ENCODE measurements at regions not wholly inside any gene's neighbourhood (a gene's known extent, or its start where the extent isn't known, plus 50 kb on each side); places are given as distances from the start of the nearest gene placed in this dataset.

DNA sequence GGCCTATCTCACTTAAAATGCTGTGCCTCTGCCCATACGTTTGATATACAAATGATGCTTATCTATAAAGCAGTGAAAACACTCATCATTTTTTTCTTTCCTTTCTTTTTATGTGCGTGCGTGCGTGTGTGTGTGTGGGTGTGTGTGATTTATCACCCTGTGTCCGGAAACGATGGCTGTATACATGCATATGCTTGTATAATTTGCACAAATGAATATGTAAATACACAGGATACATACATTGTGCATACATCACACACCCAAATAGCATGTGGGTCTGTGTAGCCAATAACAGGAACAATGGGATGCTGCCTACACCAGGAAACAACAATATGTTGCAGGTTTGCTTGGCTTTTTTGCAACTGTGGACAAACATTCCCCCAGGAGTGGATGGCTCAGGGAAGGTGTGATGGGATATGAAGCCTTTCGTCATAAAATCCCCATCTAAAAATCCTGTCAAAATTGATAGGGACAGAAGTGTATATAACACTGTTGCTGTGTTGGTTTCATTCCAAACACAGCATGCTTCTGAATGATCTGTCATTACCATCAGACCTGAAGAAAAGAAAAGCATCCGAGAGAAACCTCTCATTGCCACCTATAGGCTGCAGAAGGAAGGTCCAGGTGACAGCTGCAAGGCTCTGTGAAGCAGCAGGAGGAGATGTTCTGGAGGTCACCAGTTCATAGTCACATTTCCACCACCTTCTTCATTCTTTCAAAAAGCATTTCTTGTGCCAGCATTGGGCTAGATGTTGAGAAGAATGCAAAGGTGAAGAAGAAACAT lies 503.9 kb upstream of the NR2F2 start:
- no peak for ATAC-seq
- TF ChIP-seq CSDC2 (CRISPR knock-in tag; IDR thresholded peaks at IDR 0.05) (no peak), ZNF8 (CRISPR knock-in tag; IDR thresholded peaks at IDR 0.05) (no peak), OSR1 (CRISPR knock-in tag; IDR thresholded peaks at IDR 0.05) (no peak), ZNF565 (CRISPR knock-in tag; conservative IDR thresholded peaks at IDR 0.05; ENCODE audit: low read depth) (no peak), ZFP30 (CRISPR knock-in tag; IDR thresholded peaks at IDR 0.05) (no peak), ZFP3 (CRISPR knock-in tag; IDR thresholded peaks at IDR 0.05) (no peak), TOX (CRISPR knock-in tag; IDR thresholded peaks at IDR 0.05; ENCODE audit: borderline replicate concordance) (no peak), RARB (CRISPR knock-in tag; IDR thresholded peaks at IDR 0.05) (no peak), ZC3H10 (CRISPR knock-in tag; IDR thresholded peaks at IDR 0.05) (no peak), SNAI2 (CRISPR knock-in tag; IDR thresholded peaks at IDR 0.05) (no peak)
- TF ChIP-seq, protein P1, sequence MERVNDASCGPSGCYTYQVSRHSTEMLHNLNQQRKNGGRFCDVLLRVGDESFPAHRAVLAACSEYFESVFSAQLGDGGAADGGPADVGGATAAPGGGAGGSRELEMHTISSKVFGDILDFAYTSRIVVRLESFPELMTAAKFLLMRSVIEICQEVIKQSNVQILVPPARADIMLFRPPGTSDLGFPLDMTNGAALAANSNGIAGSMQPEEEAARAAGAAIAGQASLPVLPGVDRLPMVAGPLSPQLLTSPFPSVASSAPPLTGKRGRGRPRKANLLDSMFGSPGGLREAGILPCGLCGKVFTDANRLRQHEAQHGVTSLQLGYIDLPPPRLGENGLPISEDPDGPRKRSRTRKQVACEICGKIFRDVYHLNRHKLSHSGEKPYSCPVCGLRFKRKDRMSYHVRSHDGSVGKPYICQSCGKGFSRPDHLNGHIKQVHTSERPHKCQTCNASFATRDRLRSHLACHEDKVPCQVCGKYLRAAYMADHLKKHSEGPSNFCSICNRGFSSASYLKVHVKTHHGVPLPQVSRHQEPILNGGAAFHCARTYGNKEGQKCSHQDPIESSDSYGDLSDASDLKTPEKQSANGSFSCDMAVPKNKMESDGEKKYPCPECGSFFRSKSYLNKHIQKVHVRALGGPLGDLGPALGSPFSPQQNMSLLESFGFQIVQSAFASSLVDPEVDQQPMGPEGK (CRISPR knock-in tag; IDR thresholded peaks at IDR 0.05; ENCODE audit: borderline replicate concordance), result no peak
- TF ChIP-seq, protein P2, sequence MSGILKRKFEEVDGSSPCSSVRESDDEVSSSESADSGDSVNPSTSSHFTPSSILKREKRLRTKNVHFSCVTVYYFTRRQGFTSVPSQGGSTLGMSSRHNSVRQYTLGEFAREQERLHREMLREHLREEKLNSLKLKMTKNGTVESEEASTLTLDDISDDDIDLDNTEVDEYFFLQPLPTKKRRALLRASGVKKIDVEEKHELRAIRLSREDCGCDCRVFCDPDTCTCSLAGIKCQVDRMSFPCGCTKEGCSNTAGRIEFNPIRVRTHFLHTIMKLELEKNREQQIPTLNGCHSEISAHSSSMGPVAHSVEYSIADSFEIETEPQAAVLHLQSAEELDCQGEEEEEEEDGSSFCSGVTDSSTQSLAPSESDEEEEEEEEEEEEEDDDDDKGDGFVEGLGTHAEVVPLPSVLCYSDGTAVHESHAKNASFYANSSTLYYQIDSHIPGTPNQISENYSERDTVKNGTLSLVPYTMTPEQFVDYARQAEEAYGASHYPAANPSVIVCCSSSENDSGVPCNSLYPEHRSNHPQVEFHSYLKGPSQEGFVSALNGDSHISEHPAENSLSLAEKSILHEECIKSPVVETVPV (CRISPR knock-in tag; IDR thresholded peaks at IDR 0.05), result no peak
- TF ChIP-seq, protein P3, sequence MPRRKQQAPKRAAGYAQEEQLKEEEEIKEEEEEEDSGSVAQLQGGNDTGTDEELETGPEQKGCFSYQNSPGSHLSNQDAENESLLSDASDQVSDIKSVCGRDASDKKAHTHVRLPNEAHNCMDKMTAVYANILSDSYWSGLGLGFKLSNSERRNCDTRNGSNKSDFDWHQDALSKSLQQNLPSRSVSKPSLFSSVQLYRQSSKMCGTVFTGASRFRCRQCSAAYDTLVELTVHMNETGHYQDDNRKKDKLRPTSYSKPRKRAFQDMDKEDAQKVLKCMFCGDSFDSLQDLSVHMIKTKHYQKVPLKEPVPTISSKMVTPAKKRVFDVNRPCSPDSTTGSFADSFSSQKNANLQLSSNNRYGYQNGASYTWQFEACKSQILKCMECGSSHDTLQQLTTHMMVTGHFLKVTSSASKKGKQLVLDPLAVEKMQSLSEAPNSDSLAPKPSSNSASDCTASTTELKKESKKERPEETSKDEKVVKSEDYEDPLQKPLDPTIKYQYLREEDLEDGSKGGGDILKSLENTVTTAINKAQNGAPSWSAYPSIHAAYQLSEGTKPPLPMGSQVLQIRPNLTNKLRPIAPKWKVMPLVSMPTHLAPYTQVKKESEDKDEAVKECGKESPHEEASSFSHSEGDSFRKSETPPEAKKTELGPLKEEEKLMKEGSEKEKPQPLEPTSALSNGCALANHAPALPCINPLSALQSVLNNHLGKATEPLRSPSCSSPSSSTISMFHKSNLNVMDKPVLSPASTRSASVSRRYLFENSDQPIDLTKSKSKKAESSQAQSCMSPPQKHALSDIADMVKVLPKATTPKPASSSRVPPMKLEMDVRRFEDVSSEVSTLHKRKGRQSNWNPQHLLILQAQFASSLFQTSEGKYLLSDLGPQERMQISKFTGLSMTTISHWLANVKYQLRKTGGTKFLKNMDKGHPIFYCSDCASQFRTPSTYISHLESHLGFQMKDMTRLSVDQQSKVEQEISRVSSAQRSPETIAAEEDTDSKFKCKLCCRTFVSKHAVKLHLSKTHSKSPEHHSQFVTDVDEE (CRISPR knock-in tag; IDR thresholded peaks at IDR 0.05), result no peak

DNA sequence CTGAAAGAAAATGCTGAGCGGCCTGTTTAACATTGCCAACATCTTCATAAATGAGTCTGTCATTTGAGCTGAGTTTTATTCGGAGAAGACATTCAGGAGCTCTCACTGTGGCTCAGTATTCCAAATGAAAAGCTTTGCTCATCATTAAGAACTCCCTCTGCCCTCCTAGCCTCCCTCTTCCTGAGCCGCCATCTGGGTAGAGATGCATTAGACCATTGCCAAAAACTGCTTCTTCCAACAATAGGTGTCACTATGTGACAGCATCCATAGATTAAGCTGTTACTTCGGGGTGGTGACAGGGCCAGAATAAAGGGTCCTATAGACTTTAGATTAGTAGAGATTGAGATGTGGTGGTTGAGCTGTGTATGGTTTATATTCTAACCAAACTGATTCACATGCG lies 501.4 kb upstream of the NR2F2 start:
- no peak for ATAC-seq

DNA sequence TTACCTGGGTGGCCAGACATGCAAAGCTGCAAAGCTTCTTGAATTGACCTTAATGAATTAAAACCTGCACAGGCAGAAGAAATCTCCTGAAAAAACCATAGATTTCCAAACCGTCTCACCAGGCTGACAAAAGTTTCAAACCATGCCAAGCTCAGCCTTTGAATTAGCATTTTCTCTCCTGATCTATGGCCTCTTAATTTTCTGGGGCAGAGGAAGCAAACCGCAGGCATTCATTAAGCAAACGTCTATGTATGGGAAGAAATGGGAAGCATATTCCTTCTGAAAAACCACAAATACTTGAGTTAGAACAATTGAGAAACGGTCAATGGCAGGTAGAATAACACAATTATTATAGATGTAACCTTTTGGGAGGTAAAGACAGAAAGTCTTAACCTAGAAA lies 500.2 kb upstream of the NR2F2 start:
- no peak for ATAC-seq
- TF ChIP-seq, protein P4, sequence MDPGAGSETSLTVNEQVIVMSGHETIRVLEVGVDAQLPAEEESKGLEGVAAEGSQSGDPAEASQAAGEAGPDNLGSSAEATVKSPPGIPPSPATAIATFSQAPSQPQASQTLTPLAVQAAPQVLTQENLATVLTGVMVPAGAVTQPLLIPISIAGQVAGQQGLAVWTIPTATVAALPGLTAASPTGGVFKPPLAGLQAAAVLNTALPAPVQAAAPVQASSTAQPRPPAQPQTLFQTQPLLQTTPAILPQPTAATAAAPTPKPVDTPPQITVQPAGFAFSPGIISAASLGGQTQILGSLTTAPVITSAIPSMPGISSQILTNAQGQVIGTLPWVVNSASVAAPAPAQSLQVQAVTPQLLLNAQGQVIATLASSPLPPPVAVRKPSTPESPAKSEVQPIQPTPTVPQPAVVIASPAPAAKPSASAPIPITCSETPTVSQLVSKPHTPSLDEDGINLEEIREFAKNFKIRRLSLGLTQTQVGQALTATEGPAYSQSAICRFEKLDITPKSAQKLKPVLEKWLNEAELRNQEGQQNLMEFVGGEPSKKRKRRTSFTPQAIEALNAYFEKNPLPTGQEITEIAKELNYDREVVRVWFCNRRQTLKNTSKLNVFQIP (CRISPR knock-in tag; IDR thresholded peaks at IDR 0.05; ENCODE audit: borderline replicate concordance, low read depth), result no peak
- no peak for TF ChIP-seq TCF4 (CRISPR knock-in tag; IDR thresholded peaks at IDR 0.05; ENCODE audit: borderline replicate concordance)
- no peak for TF ChIP-seq ZFP30 (CRISPR knock-in tag; IDR thresholded peaks at IDR 0.05)
- no peak for TF ChIP-seq GLIS3 (CRISPR knock-in tag; IDR thresholded peaks at IDR 0.05)
- TF ChIP-seq, protein P5, sequence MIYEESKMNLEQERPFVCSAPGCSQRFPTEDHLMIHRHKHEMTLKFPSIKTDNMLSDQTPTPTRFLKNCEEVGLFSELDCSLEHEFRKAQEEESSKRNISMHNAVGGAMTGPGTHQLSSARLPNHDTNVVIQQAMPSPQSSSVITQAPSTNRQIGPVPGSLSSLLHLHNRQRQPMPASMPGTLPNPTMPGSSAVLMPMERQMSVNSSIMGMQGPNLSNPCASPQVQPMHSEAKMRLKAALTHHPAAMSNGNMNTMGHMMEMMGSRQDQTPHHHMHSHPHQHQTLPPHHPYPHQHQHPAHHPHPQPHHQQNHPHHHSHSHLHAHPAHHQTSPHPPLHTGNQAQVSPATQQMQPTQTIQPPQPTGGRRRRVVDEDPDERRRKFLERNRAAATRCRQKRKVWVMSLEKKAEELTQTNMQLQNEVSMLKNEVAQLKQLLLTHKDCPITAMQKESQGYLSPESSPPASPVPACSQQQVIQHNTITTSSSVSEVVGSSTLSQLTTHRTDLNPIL (CRISPR knock-in tag; IDR thresholded peaks at IDR 0.05; ENCODE audit: low read depth), result no peak
- TF ChIP-seq, protein P1 (CRISPR knock-in tag; IDR thresholded peaks at IDR 0.05; ENCODE audit: borderline replicate concordance), result no peak
- TF ChIP-seq, protein P2 (CRISPR knock-in tag; IDR thresholded peaks at IDR 0.05), result no peak
- no peak for TF ChIP-seq ZNF8 (CRISPR knock-in tag; IDR thresholded peaks at IDR 0.05)
- no peak for TF ChIP-seq ZNF70 (CRISPR knock-in tag; IDR thresholded peaks at IDR 0.05)
- TF ChIP-seq OSR1 (CRISPR knock-in tag; IDR thresholded peaks at IDR 0.05), result no peak
- TF ChIP-seq ARNTL (CRISPR knock-in tag; IDR thresholded peaks at IDR 0.05; ENCODE audit: borderline replicate concordance, low read depth), result no peak
- no peak for TF ChIP-seq SNAI2 (CRISPR knock-in tag; IDR thresholded peaks at IDR 0.05)
- no peak for TF ChIP-seq PPARA (CRISPR knock-in tag; IDR thresholded peaks at IDR 0.05; ENCODE audit: borderline replicate concordance)
- no peak for TF ChIP-seq BACH2 (CRISPR knock-in tag; IDR thresholded peaks at IDR 0.05; ENCODE audit: borderline replicate concordance)

More for the DNA sequence above, 501.4 kb upstream of the NR2F2 start:
- TF ChIP-seq ZFP30 (CRISPR knock-in tag; IDR thresholded peaks at IDR 0.05) (no peak), ESRRG (CRISPR knock-in tag; IDR thresholded peaks at IDR 0.05) (no peak), OSR1 (CRISPR knock-in tag; IDR thresholded peaks at IDR 0.05) (no peak), ZNF70 (CRISPR knock-in tag; IDR thresholded peaks at IDR 0.05) (no peak)
- TF ChIP-seq, protein P5 (CRISPR knock-in tag; IDR thresholded peaks at IDR 0.05; ENCODE audit: low read depth), result no peak

Data from SK-N-SH treated with all-trans-retinoic acid at 6 μM for 48 hours (cell line).